ENCODE measurements at regions not wholly inside any gene's neighbourhood (a gene's known extent, or its start where the extent isn't known, plus 50 kb on each side); places are given as distances from the start of the nearest gene placed in this dataset.

DNA sequence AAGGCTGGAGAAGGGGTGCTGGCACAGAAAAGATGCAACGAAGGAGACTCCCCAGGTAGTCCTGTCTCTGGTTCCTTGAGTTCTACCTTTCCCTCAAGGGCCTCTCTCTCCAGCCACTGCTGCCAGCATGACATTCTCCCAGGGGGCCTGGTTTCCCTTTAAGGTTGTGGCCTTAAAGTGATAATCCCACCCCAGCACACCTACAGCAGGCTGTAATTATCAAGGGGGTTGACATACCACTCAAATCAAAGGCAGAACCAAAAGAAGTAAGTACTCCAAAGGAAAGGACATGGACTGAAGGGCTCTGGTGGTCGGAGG lies 84.7 kb upstream of the KCNK12 start:
- intact Hi-C loops (cut with micrococcal nuclease; ENCODE audit: unreplicated experiment), result loop anchor here (10.0 kb wide), 1 partner anchor 109 kb away; no protein-coding TSS in a partner anchor
- no peak for DNase-seq
- H3K9me3 Mint-ChIP-seq (ENCODE audit: unreplicated experiment), result no peaks in the 10 kb centered on the region
- H3K36me3 Mint-ChIP-seq (ENCODE audit: insufficient read depth, unreplicated experiment), result peaks cover 6% of the 10 kb centered on the region
- H3K4me3 Mint-ChIP-seq (ENCODE audit: unreplicated experiment), result no peak overlapping the region
- H3K27ac Mint-ChIP-seq (ENCODE audit: unreplicated experiment), result no peak overlapping the region
- no peaks in the 10 kb centered on the region for H3K9me3 ChIP-seq
- TF ChIP-seq, protein P1, sequence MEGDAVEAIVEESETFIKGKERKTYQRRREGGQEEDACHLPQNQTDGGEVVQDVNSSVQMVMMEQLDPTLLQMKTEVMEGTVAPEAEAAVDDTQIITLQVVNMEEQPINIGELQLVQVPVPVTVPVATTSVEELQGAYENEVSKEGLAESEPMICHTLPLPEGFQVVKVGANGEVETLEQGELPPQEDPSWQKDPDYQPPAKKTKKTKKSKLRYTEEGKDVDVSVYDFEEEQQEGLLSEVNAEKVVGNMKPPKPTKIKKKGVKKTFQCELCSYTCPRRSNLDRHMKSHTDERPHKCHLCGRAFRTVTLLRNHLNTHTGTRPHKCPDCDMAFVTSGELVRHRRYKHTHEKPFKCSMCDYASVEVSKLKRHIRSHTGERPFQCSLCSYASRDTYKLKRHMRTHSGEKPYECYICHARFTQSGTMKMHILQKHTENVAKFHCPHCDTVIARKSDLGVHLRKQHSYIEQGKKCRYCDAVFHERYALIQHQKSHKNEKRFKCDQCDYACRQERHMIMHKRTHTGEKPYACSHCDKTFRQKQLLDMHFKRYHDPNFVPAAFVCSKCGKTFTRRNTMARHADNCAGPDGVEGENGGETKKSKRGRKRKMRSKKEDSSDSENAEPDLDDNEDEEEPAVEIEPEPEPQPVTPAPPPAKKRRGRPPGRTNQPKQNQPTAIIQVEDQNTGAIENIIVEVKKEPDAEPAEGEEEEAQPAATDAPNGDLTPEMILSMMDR (IDR thresholded peaks at IDR 0.05; ENCODE audit: insufficient read depth in 1 of 2, low read depth in 1 of 2, low read length in 1 of 2, severe bottlenecking in 1 of 2, unreplicated experiment in 1 of 2), result no peak
- CTCF ChIA-PET, result no interaction called here
- H3K4me1 ChIP-seq, result peaks cover 7% of the 10 kb centered on the region; the same call in 1 of the 2 replicates
- H3K4me3 ChIP-seq (ENCODE audit: low read depth, low read length), result no peak overlapping the region
- H3K36me3 ChIP-seq (ENCODE audit: control insufficient read depth, insufficient read depth, low read length), result no peaks in the 10 kb centered on the region
- no TSS peak for BruUV-seq (replicated peaks)
- no peaks in the 10 kb centered on the region for H3K27me3 Mint-ChIP-seq (ENCODE audit: insufficient read depth, unreplicated experiment)
- no peaks in the 10 kb centered on the region for H3K27me3 ChIP-seq (replicated peaks; ENCODE audit: control insufficient read depth, insufficient read depth, low read length)
- POLR2A ChIA-PET, result no interaction called here
- H3K4me1 Mint-ChIP-seq (ENCODE audit: low read depth, unreplicated experiment), result no peaks in the 10 kb centered on the region

DNA sequence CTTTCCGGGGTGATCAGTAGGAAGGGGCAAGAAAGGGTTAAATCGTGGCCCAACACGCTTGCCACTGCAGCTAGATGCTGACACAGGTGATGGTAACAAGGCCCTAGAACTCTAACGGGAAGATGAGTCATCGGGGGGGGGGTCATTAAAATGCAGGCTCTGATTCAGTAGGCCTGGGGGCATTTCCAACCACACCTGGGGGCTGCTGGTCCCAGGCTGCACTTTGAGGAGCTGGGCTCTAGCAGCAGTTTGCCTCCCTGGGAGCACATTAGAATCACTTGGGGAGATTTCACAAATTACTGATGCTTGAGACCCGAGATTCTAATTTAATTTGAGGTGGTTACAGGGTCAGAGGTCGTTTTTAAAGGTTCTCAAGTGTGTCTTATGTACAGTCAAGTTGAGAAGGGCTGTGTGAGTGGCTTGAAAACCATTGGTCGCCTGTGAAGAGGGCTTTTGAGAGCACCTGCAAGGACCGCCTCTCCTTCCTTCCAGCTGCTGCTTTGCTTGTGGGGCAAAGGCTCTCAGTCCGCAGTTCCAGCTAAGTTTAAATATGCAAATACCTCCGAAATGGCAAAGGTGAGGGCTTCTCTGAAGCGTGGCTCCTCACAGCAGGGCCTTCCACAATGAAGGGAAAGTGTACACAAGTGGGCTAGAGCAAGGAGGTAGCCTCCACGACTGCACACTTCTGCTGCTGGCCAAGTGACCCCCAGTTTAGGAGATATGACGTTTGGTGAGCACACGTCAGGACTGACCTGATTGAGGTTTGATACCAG lies 84.2 kb upstream of the KCNK12 start:
- intact Hi-C loops (cut with micrococcal nuclease; ENCODE audit: unreplicated experiment), result loop anchor here (10.0 kb wide), 1 partner anchor 110 kb away; no protein-coding TSS in a partner anchor
- DNase-seq, result no peak

DNA sequence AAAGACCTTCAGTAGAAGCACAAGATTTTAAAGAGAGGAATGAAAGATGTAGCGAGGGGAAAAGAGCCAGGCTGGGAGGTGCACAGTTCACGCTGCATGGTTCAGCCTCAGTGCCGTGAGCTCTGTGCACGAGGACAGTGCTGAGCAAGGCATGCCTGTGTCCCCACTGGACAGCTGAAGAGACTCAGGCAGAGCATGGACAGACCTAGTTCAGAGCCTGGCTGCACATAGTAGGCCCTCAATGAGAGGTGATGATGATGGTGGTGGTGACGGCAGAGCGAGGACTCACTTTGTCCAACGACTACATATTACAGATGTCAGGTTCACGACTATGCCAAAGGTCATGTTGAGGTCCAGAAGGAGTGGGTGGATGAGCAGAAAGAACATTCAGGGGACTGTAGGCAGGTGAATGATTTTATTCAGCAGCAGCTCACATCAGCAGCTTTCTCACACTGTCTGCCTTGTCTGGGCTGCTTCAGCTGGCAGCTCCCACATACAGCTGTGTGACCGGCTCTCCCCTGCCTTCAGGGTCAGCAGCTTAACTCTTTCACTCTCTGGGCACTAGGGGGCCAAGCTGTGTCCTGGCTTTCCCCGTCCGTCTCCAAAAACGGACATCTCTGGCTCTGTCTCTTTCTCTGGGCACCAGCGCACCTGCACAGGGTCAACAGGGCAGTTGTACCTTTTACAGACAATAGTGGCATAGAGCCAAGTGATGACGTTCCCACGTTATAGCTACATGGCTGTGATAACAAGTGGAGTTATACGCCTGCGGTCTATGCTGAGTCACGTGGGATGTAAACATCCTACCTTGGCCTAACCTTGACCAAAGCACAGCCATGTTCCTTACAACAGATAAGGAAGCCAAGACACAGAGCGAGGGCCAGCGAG lies 83.4 kb upstream of the KCNK12 start:
- Histone ChIP-seq H3K4me1 (peaks cover 7% of the 10 kb centered on the region; the same call in 1 of the 2 replicates), H3K4me3 (ENCODE audit: low read depth, low read length) (no peak overlapping the region), H3K9me3 (no peaks in the 10 kb centered on the region), H3K27me3 (replicated peaks; ENCODE audit: control insufficient read depth, insufficient read depth, low read length) (no peaks in the 10 kb centered on the region), H3K36me3 (ENCODE audit: control insufficient read depth, insufficient read depth, low read length) (no peaks in the 10 kb centered on the region)
- intact Hi-C loops (cut with micrococcal nuclease; ENCODE audit: unreplicated experiment), result loop anchor here (10.0 kb wide), 1 partner anchor 111 kb away; no protein-coding TSS in a partner anchor
- Mint-ChIP-seq H3K27ac (ENCODE audit: unreplicated experiment) (no peak overlapping the region), H3K9me3 (ENCODE audit: unreplicated experiment) (no peaks in the 10 kb centered on the region), H3K27me3 (ENCODE audit: insufficient read depth, unreplicated experiment) (no peaks in the 10 kb centered on the region), H3K4me3 (ENCODE audit: unreplicated experiment) (no peak overlapping the region), H3K36me3 (ENCODE audit: insufficient read depth, unreplicated experiment) (peaks cover 6% of the 10 kb centered on the region), H3K4me1 (ENCODE audit: low read depth, unreplicated experiment) (no peaks in the 10 kb centered on the region)
- no TSS peak for BruUV-seq (replicated peaks)
- CTCF ChIA-PET, result interaction anchor here (0.6 to 1.1 kb wide), 2 partner anchors 106 to 115 kb away, joined by 3 to 5 read pairs; no protein-coding TSS in a partner anchor
- TF ChIP-seq, protein P1 (IDR thresholded peaks at IDR 0.05; ENCODE audit: insufficient read depth in 1 of 2, low read depth in 1 of 2, low read length in 1 of 2, severe bottlenecking in 1 of 2, unreplicated experiment in 1 of 2), result peak; percentile 19 to 28
- POLR2A ChIA-PET, result no interaction called here
- DNase-seq, result peak in 1 of 2 experiments; percentile 18

More for the DNA sequence above, 84.2 kb upstream of the KCNK12 start:
- Histone ChIP-seq H3K36me3 (ENCODE audit: control insufficient read depth, insufficient read depth, low read length) (no peaks in the 10 kb centered on the region), H3K27me3 (replicated peaks; ENCODE audit: control insufficient read depth, insufficient read depth, low read length) (no peaks in the 10 kb centered on the region), H3K9me3 (no peaks in the 10 kb centered on the region), H3K4me1 (peaks cover 7% of the 10 kb centered on the region; the same call in 1 of the 2 replicates), H3K4me3 (ENCODE audit: low read depth, low read length) (no peak overlapping the region)
- ChIA-PET CTCF (no interaction called here), POLR2A (no interaction called here)
- H3K36me3 Mint-ChIP-seq (ENCODE audit: insufficient read depth, unreplicated experiment), result peaks cover 6% of the 10 kb centered on the region
- H3K4me3 Mint-ChIP-seq (ENCODE audit: unreplicated experiment), result no peak overlapping the region
- no TSS peak for BruUV-seq (replicated peaks)
- no peaks in the 10 kb centered on the region for H3K27me3 Mint-ChIP-seq (ENCODE audit: insufficient read depth, unreplicated experiment)
- no peaks in the 10 kb centered on the region for H3K4me1 Mint-ChIP-seq (ENCODE audit: low read depth, unreplicated experiment)
- no peak overlapping the region for H3K27ac Mint-ChIP-seq (ENCODE audit: unreplicated experiment)
- no peaks in the 10 kb centered on the region for H3K9me3 Mint-ChIP-seq (ENCODE audit: unreplicated experiment)
- TF ChIP-seq, protein P1 (IDR thresholded peaks at IDR 0.05; ENCODE audit: insufficient read depth in 1 of 2, low read depth in 1 of 2, low read length in 1 of 2, severe bottlenecking in 1 of 2, unreplicated experiment in 1 of 2), result no peak
